T-helper 17 cell (primary cell): ENCODE measurements at regions not wholly inside any gene's neighbourhood (a gene's known extent, or its start where the extent isn't known, plus 50 kb on each side); places are given as distances from the start of the nearest gene placed in this dataset.
"Not testable (repeated sequence)": the region's sequence is repeated elsewhere in the genome, so short reads cannot be mapped to it uniquely, and the experiment has no call there.

Experiments used
- ATAC-seq: fragments of 150-1000 bp; cut with Tn5 transposase; 2 replicates; pipeline ENCODE4 v1.10.0; 2021; ENCODE audit warnings: mild to moderate bottlenecking, moderate library complexity
- DNase-seq, 3 donors: peaks; one replicate each; pipeline versions ENCODE4 v3.0.0 to v3.0.0-alpha.2; 2020 to 2021
- H3K9me3 ChIP-seq: one replicate; pipeline ENCODE4 v1.7.0; 2013; ENCODE audit warnings: low read length, mild to moderate bottlenecking; ENCODE audit not compliant: control insufficient read depth, poor library complexity, severe bottlenecking
- H3K27ac Mint-ChIP-seq: one replicate; pipeline ENCODE4 v1.8.0; 2022; ENCODE audit warnings: mild to moderate bottlenecking, moderate library complexity, mixed read lengths
- H3K27me3 Mint-ChIP-seq: one replicate; pipeline ENCODE4 v1.8.0; 2022; ENCODE audit warnings: mixed read lengths
- H3K36me3 Mint-ChIP-seq: one replicate; pipeline ENCODE4 v1.8.0; 2022; ENCODE audit warnings: low read depth, mixed read lengths
- H3K4me1 Mint-ChIP-seq: one replicate; pipeline ENCODE4 v1.8.0; 2022; ENCODE audit warnings: mild to moderate bottlenecking, mixed read lengths
- H3K4me3 Mint-ChIP-seq: one replicate; pipeline ENCODE4 v1.8.0; 2022; ENCODE audit warnings: mild to moderate bottlenecking, moderate library complexity, mixed read lengths

DNA sequence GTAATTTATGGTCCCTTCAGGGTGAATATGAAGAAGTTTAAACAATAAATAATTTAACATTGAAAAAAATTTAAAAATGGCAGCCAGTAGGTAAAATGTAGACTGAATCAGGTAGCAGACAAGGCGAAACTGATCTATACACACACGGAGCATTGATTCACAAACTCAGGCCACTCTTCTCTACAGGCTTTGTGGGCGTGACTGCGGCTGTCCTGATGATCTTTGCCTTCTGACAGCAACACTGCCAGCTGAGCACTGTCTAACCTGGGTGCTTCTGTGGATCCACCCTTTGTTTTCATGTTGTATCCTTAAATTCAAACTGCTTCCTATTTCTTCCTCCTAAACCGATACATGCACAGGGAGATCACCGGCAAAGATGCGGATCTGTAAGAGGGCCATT lies 315.4 kb upstream of the ADCY2 start:
- no peaks in the 10 kb centered on the region for H3K9me3 ChIP-seq
- H3K36me3 Mint-ChIP-seq, result no peaks in the 10 kb centered on the region
- H3K27me3 Mint-ChIP-seq, result peaks cover 12% of the 10 kb centered on the region
- peaks cover 2% of the 10 kb centered on the region for H3K4me1 Mint-ChIP-seq
- H3K27ac Mint-ChIP-seq, result no peak overlapping the region
- ATAC-seq (no peak), DNase-seq (no peak)
- H3K4me3 Mint-ChIP-seq, result no peak overlapping the region

- no peak for ATAC-seq
- no peaks in the 10 kb centered on the region for H3K27me3 Mint-ChIP-seq
- H3K36me3 Mint-ChIP-seq, result no peaks in the 10 kb centered on the region
- no peaks in the 10 kb centered on the region for H3K4me1 Mint-ChIP-seq
- no peak overlapping the region for H3K4me3 Mint-ChIP-seq
- DNase-seq, result no peak
- H3K27ac Mint-ChIP-seq, result no peak overlapping the region
- H3K9me3 ChIP-seq, result no peaks in the 10 kb centered on the region
Measured at GRCh38 chr5:7087719-7088297, 308.1 kb upstream of the ADCY2 start.

DNA sequence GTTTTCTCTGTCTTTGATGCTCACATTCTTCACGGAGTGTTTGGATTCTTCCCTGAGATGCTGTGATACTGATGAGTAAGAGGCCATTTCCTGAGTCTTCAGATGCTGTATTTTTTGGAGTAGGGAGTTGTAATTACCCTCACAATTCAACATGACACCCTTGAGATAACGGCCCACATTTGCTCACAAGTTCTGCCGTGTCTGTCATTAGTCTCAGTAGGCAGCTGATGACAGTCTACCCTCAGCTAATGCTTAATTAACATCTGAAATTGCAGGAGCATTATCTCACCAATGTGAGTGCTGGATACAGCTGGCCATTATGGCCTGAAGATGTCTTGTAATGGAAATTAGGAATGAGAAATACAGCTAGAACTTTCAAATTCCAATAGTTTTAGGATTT lies 307.1 kb upstream of the ADCY2 start:
- H3K4me3 Mint-ChIP-seq, result no peak overlapping the region
- no peak for ATAC-seq
- no peaks in the 10 kb centered on the region for H3K27me3 Mint-ChIP-seq
- DNase-seq, result no peak
- H3K36me3 Mint-ChIP-seq, result no peaks in the 10 kb centered on the region
- no peaks in the 10 kb centered on the region for H3K4me1 Mint-ChIP-seq
- no peaks in the 10 kb centered on the region for H3K9me3 ChIP-seq
- H3K27ac Mint-ChIP-seq, result no peak overlapping the region

DNA sequence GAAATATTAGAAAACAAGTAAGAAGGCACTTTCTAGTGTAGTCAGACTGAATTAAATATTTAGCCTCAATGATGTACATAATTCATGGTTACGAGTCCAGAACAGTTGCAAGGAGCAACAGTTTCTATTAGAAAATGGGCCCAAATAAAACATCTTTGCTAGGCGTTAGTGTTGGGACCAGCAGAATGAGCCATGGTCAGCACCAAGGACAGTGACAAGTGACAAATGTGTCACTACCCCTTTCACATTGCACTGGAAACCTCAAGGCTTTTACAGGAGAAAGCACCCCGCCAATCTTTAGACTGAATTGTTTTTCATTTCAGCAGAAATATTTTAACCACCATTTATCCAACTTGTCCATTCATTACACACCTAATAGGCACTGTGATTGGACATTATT lies 301.3 kb upstream of the ADCY2 start:
- no peaks in the 10 kb centered on the region for H3K9me3 ChIP-seq
- DNase-seq (no peak), ATAC-seq (no peak)
- Mint-ChIP-seq H3K36me3 (no peaks in the 10 kb centered on the region), H3K4me3 (no peak overlapping the region), H3K4me1 (no peaks in the 10 kb centered on the region), H3K27ac (no peak overlapping the region), H3K27me3 (no peaks in the 10 kb centered on the region)

DNA sequence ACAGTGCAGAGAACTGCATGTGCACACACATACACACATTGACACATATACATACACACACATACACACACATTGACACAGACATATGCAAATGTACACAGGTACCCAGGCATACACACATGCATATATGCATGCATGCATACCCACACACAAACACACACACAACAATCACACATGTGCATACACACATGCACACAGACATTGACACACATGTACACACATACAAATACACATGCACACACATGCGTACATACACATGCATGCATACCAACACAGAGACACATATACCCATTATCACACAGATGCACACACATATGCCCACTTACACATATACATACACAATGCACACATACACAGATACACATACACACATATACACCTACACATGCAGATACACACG lies 299.6 kb upstream of the ADCY2 start:
- Mint-ChIP-seq H3K36me3 (no peaks in the 10 kb centered on the region), H3K4me3 (no peak overlapping the region), H3K27ac (no peak overlapping the region), H3K4me1 (no peaks in the 10 kb centered on the region), H3K27me3 (no peaks in the 10 kb centered on the region)
- DNase-seq, result no peak
- ATAC-seq, result no peak
- no peaks in the 10 kb centered on the region for H3K9me3 ChIP-seq

GRCh38 chr5:7105358-7105757 lies 290.6 kb upstream of the ADCY2 start:
- no peak overlapping the region for H3K27ac Mint-ChIP-seq
- no peak for ATAC-seq
- no peaks in the 10 kb centered on the region for H3K9me3 ChIP-seq
- H3K4me1 Mint-ChIP-seq, result no peaks in the 10 kb centered on the region
- H3K27me3 Mint-ChIP-seq, result no peaks in the 10 kb centered on the region
- no peak for DNase-seq
- H3K4me3 Mint-ChIP-seq, result no peak overlapping the region
- no peaks in the 10 kb centered on the region for H3K36me3 Mint-ChIP-seq

DNA sequence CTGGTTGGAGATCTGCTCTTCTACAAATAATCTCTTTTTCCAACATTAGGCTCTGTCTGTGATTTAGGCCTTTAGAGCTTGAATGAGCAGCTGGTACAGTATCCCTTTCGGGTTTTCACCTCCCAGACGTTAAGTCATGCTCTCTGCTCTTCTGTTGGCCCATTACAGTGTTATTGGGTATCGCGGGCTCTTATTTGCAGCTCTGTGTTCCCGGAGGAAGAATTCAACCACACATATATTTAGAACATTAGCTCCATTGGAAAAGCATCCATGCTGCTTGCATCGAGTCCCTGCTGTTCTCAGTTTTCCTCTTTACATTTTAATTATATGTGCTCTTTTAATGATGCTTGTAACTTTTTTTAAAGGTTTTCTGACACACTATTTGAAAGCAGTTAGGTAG lies 278.0 kb upstream of the ADCY2 start:
- H3K36me3 Mint-ChIP-seq, result peaks cover 2% of the 10 kb centered on the region
- H3K4me1 Mint-ChIP-seq, result no peaks in the 10 kb centered on the region
- no peaks in the 10 kb centered on the region for H3K27me3 Mint-ChIP-seq
- DNase-seq (no peak), ATAC-seq (no peak)
- H3K9me3 ChIP-seq, result no peaks in the 10 kb centered on the region
- no peak overlapping the region for H3K27ac Mint-ChIP-seq
- no peak overlapping the region for H3K4me3 Mint-ChIP-seq

DNA sequence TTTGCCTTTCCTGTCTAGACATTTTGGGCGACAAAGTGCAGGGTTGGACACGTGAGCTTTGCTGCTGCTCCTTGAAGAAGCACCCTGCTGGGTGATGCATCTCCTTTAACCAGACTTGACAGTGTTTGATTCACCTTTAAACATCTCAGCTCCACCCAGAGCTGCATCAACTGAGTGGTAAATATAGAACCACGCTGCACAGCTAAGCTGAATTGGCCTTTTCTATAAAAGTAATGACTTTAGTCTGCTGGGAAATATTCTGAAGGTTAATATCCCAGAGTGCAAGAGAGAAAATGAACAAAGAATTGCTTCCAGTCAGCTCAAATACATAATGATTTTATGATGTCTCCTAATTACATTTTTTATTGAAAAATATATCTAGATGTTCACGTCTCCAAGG lies 264.3 kb upstream of the ADCY2 start:
- Mint-ChIP-seq H3K27me3 (no peaks in the 10 kb centered on the region), H3K36me3 (no peaks in the 10 kb centered on the region), H3K27ac (no peak overlapping the region), H3K4me3 (no peak overlapping the region), H3K4me1 (no peaks in the 10 kb centered on the region)
- no peak for DNase-seq
- ATAC-seq, result no peak
- no peaks in the 10 kb centered on the region for H3K9me3 ChIP-seq

- Mint-ChIP-seq H3K27me3 (no peaks in the 10 kb centered on the region), H3K4me3 (no peak overlapping the region), H3K36me3 (no peaks in the 10 kb centered on the region), H3K27ac (no peak overlapping the region), H3K4me1 (no peaks in the 10 kb centered on the region)
- DNase-seq (no peak), ATAC-seq (no peak)
- H3K9me3 ChIP-seq, result no peaks in the 10 kb centered on the region
Measured at GRCh38 chr5:7146886-7147285, 249.1 kb upstream of the ADCY2 start.

- H3K27me3 Mint-ChIP-seq, result no peaks in the 10 kb centered on the region
- H3K9me3 ChIP-seq, result no peaks in the 10 kb centered on the region
- ATAC-seq (no peak), DNase-seq (no peak)
- no peaks in the 10 kb centered on the region for H3K36me3 Mint-ChIP-seq
- H3K4me1 Mint-ChIP-seq, result no peaks in the 10 kb centered on the region
- H3K4me3 Mint-ChIP-seq, result no peak overlapping the region
- H3K27ac Mint-ChIP-seq, result no peak overlapping the region
Measured at GRCh38 chr5:7157083-7157482, 238.9 kb upstream of the ADCY2 start.

DNA sequence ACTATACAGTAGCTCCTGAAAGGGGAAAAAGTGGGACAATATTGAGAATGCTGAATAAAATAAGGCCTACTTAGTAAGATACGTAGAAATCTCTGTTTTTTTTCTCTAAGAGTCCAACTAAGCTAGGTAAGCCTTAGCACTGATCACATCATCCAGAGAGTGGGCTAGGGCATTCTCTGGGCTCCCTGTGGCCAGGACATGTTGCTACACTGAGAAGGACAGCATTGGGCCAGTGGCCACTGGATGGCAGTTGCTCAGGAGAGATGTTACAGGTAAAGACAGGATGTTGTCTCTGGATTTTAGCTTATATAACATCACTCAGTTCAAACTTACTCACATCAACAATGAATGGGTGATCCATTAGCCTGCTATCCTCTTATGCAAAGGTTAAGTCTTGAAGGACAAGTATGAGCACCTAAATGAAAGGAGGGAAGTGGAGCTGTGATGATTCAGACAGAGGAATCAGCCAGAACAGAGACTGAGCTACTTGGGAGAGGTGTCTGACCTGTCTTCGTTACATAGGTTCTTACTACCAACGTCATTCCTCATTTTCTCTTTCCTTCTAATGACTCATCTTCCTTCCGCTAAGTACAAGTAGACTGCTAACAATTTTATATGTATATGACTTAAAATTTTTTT lies 226.6 kb upstream of the ADCY2 start:
- no peak overlapping the region for H3K4me3 Mint-ChIP-seq
- H3K27me3 Mint-ChIP-seq, result no peaks in the 10 kb centered on the region
- H3K27ac Mint-ChIP-seq, result no peak overlapping the region
- no peak for DNase-seq
- no peaks in the 10 kb centered on the region for H3K4me1 Mint-ChIP-seq
- H3K36me3 Mint-ChIP-seq, result no peaks in the 10 kb centered on the region
- no peaks in the 10 kb centered on the region for H3K9me3 ChIP-seq
- ATAC-seq, result no peak

DNA sequence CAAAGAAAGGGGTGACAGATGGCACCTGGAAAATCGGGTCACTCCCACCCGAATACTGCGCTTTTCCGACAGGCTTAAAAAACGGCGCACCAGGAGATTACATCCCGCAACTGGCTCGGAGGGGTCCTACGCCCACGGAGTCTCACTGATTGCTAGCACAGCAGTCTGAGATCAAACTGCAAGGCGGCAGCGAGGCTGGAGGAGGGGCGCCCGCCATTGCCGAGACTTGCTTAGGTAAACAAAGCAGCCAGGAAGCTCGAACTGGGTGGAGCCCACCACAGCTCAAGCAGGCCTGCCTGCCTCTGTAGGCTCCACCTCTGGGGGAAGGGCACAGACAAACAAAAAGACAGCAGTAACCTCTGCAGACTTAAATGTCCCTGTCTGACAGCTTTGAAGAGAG lies 225.2 kb upstream of the ADCY2 start:
- not testable (repeated sequence) for H3K27ac Mint-ChIP-seq, H3K27me3 Mint-ChIP-seq, H3K4me3 Mint-ChIP-seq, DNase-seq, ATAC-seq, H3K36me3 Mint-ChIP-seq, H3K9me3 ChIP-seq, H3K4me1 Mint-ChIP-seq

DNA sequence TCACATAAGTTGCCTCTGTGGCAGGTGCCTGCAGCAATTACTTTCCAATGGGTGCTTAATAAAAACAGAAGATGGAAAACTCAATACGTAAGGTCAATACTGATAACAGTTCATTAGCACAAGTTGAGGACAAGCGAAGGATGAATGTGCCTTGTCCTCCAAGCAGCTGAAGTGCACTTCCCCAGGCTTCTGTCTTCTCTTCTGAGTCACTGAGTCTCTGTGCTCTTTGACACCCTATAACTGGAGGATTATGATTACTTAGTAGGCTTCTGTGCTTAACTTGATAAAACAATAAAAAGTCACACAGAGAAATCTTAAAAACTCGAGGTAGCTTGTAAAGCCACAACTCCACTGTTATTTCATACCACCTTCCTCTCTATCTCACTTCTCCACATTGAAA lies 216.6 kb upstream of the ADCY2 start:
- H3K4me1 Mint-ChIP-seq, result no peaks in the 10 kb centered on the region
- no peak overlapping the region for H3K27ac Mint-ChIP-seq
- H3K4me3 Mint-ChIP-seq, result no peak overlapping the region
- ATAC-seq (no peak), DNase-seq (no peak)
- no peaks in the 10 kb centered on the region for H3K27me3 Mint-ChIP-seq
- H3K9me3 ChIP-seq, result no peaks in the 10 kb centered on the region
- no peaks in the 10 kb centered on the region for H3K36me3 Mint-ChIP-seq

GRCh38 chr5:7181841-7182240 lies 214.1 kb upstream of the ADCY2 start:
- Mint-ChIP-seq H3K27me3 (no peaks in the 10 kb centered on the region), H3K36me3 (no peaks in the 10 kb centered on the region), H3K4me1 (no peaks in the 10 kb centered on the region), H3K4me3 (no peak overlapping the region), H3K27ac (no peak overlapping the region)
- ATAC-seq (no peak), DNase-seq (no peak)
- no peaks in the 10 kb centered on the region for H3K9me3 ChIP-seq
